ENCODE measurements at regions not wholly inside any gene's neighbourhood (a gene's known extent, or its start where the extent isn't known, plus 50 kb on each side); places are given as distances from the start of the nearest gene placed in this dataset.

- SMC1A ChIA-PET (ENCODE audit: uncharacterized antibody, unreplicated experiment): no interaction called here
- no TSS peak for BruUV-seq (replicated peaks)
- no peak overlapping the region for H3K9ac ChIP-seq (ENCODE audit: control insufficient read depth, insufficient read depth, low read length)
- 64% methylated on average over 19 of the region's 25 CpGs for WGBS (ENCODE audit: insufficient coverage, insufficient replicate concordance, low lambda C conversion rate, missing lambda C conversion rate)
- H3K4me2 ChIP-seq (ENCODE audit: control insufficient read depth, insufficient read depth): no peak overlapping the region
- H3K27me3 ChIP-seq (replicated peaks in 1 of 2; ENCODE audit: control insufficient read depth in 2 of 2, insufficient read depth in 2 of 2, low read length in 1 of 2): no peaks in the 10 kb centered on the region
- TF ChIP-seq EZH2 (IDR thresholded peaks at IDR 0.05; ENCODE audit: borderline replicate concordance, control insufficient read depth, low read depth, low read length) (no peak), ZBED1 (IDR thresholded peaks at IDR 0.05; ENCODE audit: borderline replicate concordance) (no peak), CEBPZ (IDR thresholded peaks at IDR 0.05; ENCODE audit: low read depth, low read length) (no peak), POLR2A (IDR thresholded peaks at IDR 0.05; ENCODE audit: low read depth, low read length) (no peak), STAT1 (conservative IDR thresholded peaks at IDR 0.05) (no peak), ZNF217 (IDR thresholded peaks at IDR 0.05) (no peak), ZNF274 (IDR thresholded peaks at IDR 0.05; ENCODE audit: insufficient read depth, insufficient read length) (no peak)
- in situ Hi-C loops (cut with MboI): no loop called here
- no peak overlapping the region for H3K27ac ChIP-seq (ENCODE audit: control insufficient read depth, insufficient read depth)
- RAD21 ChIA-PET (ENCODE audit: unreplicated experiment): no interaction called here
- H3K4me1 ChIP-seq (ENCODE audit: control insufficient read depth, insufficient read depth, low read length): peaks cover 8% of the 10 kb centered on the region
- DNase-seq (ENCODE audit: low read depth, low spot score) (no peak), FAIRE-seq (no peak), ATAC-seq (no peak)
- intact Hi-C loops (cut with micrococcal nuclease; ENCODE audit: unreplicated experiment): no loop called here
- H4K20me1 ChIP-seq (ENCODE audit: control insufficient read depth, insufficient read depth): no peaks in the 10 kb centered on the region
- CTCF ChIA-PET: interaction anchor here (2.1 kb wide), 1 partner anchor 13 kb away, joined by 4 read pairs; no protein-coding TSS in a partner anchor
- H3K79me2 ChIP-seq (ENCODE audit: control insufficient read depth, insufficient read depth, low read length): no peaks in the 10 kb centered on the region
- no peaks in the 10 kb centered on the region for H3K36me3 ChIP-seq (ENCODE audit: control insufficient read depth in 2 of 2, insufficient read depth in 2 of 2, low read length in 1 of 2)
- H2AFZ ChIP-seq (ENCODE audit: control insufficient read depth, low read depth, low read length): no peak overlapping the region
- POLR2A ChIA-PET: no interaction called here
- H3K9me3 ChIP-seq (replicated peaks; ENCODE audit: control insufficient read depth, insufficient read depth, low read length): no peaks in the 10 kb centered on the region
- H3K4me3 ChIP-seq: no peak overlapping the region
Measured at GRCh38 chr17:83180264-83180995, 101.0 kb downstream of the METRNL start.

All from GM12878 (cell line).